ENCODE measurements at regions not wholly inside any gene's neighbourhood (a gene's known extent, or its start where the extent isn't known, plus 50 kb on each side); places are given as distances from the start of the nearest gene placed in this dataset.

GRCh38 chr18:10310626-10311025 is 143.8 kb upstream of the APCDD1 start:
- ATAC-seq (no peak), DNase-seq (ENCODE audit: low spot score) (no peak)
- Histone ChIP-seq H3K36me3 (ENCODE audit: insufficient read depth) (no peaks in the 10 kb centered on the region), H3K4me3 (no peak overlapping the region), H3F3A (replicated peaks; ENCODE audit: low read depth) (no peaks in the 10 kb centered on the region), H3K27me3 (ENCODE audit: insufficient read depth) (no peaks in the 10 kb centered on the region), H3K4me1 (ENCODE audit: insufficient read depth) (no peaks in the 10 kb centered on the region), H2AFZ (no peak overlapping the region), H4K20me1 (replicated peaks; ENCODE audit: insufficient read depth) (no peaks in the 10 kb centered on the region), H3K4me2 (no peak overlapping the region), H3K27ac (ENCODE audit: low read depth) (no peak overlapping the region), H3K9me2 (ENCODE audit: insufficient read depth) (no peaks in the 10 kb centered on the region; the same call in none of the 2 replicates), H3K79me2 (replicated peaks; ENCODE audit: insufficient read depth) (no peaks in the 10 kb centered on the region)
- peaks cover 2% of the 10 kb centered on the region for H3K27me3 Mint-ChIP-seq (ENCODE audit: insufficient read depth, low read depth, poor library complexity)
- H3K36me3 Mint-ChIP-seq (ENCODE audit: low read depth): no peaks in the 10 kb centered on the region
- TF ChIP-seq CREB1 (CRISPR knock-in tag; IDR thresholded peaks at IDR 0.05; ENCODE audit: low read depth): no peak
- TF ChIP-seq EZH2 (IDR thresholded peaks at IDR 0.05; ENCODE audit: low read depth, unreplicated experiment): no peak
- TF ChIP-seq REST (IDR thresholded peaks at IDR 0.05; ENCODE audit: unreplicated experiment): no peak
- no peak for TF ChIP-seq ZNF462 (CRISPR knock-in tag; IDR thresholded peaks at IDR 0.05)
- TF ChIP-seq ETS1 (IDR thresholded peaks at IDR 0.05): no peak
- no peak for TF ChIP-seq EZH2phosphoT487 (IDR thresholded peaks at IDR 0.05; ENCODE audit: unreplicated experiment)
- no peak for TF ChIP-seq ZNF114 (CRISPR knock-in tag; IDR thresholded peaks at IDR 0.05)
- no peak for TF ChIP-seq JUNB (IDR thresholded peaks at IDR 0.05; ENCODE audit: unreplicated experiment)
- TF ChIP-seq ZNF331 (CRISPR knock-in tag; IDR thresholded peaks at IDR 0.05; ENCODE audit: low read depth): no peak
- TF ChIP-seq NANOG (IDR thresholded peaks at IDR 0.05; ENCODE audit: borderline replicate concordance): no peak
- no peak for TF ChIP-seq CTCF (conservative IDR thresholded peaks at IDR 0.05; ENCODE audit: low read depth in 2 of 2)
- TF ChIP-seq POLR2AphosphoS5 (IDR thresholded peaks at IDR 0.05; ENCODE audit: low read depth): no peak
- no peak for TF ChIP-seq STAT1 (IDR thresholded peaks at IDR 0.05; ENCODE audit: unreplicated experiment)
- no peaks in the 10 kb centered on the region for H3K4me1 Mint-ChIP-seq
- no peak overlapping the region for H3K4me3 Mint-ChIP-seq
- H3K9me3 Mint-ChIP-seq: no peaks in the 10 kb centered on the region
- no peak overlapping the region for H3K27ac Mint-ChIP-seq
